HG03108 (cell line): ENCODE measurements at regions not wholly inside any gene's neighbourhood (a gene's known extent, or its start where the extent isn't known, plus 50 kb on each side); places are given as distances from the start of the nearest gene placed in this dataset.
"Not testable (repeated sequence)": the region's sequence is repeated elsewhere in the genome, so short reads cannot be mapped to it uniquely, and the experiment has no call there.

Experiments used
- ATAC-seq: cut with Tn5 transposase; IDR thresholded peaks from one replicate; pipeline ENCODE4 v1.9.1; 2021; ENCODE audit warnings: moderate library complexity; ENCODE audit not compliant: unreplicated experiment

DNA sequence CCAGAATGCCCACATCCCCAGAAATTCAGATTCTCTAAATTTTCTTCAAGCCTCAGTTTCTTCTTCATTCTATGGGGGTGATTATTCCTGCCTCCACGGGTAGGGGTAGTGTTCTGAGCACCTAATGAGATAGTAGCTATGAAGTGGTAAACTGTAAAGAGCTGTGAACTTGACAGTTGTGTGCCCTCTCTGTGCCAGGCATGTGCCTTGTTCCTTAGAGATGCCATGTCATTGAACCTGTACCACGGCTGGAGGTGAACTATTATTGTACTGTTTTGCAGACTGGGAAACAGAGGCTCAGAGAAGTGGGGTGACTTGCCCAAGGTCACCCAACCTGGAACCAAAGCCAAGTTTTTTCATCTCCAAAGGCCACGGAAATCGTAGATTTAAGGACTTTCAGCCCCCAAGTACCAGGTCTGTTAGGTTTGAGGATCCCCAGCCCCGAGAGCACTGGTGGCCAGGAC, 67.7 kb upstream of the SIRPA start:
- ATAC-seq, result no peak

- no peak for ATAC-seq
These were observed 69.2 kb upstream of the SIRPA start for GRCh38 chr20:1825938-1826445.

- no peak for ATAC-seq
These were observed 69.7 kb upstream of the SIRPA start for GRCh38 chr20:1825507-1825906.

GRCh38 chr20:1824834-1825233, 70.4 kb upstream of the SIRPA start:
- ATAC-seq, result no peak

- no peak for ATAC-seq
These were observed 71.0 kb upstream of the SIRPA start for GRCh38 chr20:1824181-1824580.

DNA sequence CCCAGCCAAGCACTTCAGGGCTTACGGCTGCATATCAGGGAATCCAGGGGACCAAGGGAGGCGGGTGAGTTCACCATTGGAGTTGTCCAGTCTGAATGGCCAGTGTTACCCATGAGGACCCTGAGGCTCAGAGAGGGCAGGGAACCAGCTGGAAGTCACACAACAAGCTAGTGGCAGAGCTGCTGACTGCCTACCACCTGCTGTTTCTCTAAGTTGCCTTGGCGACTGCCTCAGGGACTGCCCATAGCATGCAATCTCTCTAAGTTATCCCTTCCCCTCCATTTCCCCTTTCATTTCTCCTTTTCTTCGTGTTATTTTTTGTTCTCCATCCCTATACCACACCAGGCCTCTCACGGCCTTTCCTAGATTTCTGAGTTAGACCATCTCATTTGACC, 71.8 kb upstream of the SIRPA start:
- no peak for ATAC-seq

- ATAC-seq, result no peak
These were observed 72.4 kb upstream of the SIRPA start for GRCh38 chr20:1822564-1823449.

DNA sequence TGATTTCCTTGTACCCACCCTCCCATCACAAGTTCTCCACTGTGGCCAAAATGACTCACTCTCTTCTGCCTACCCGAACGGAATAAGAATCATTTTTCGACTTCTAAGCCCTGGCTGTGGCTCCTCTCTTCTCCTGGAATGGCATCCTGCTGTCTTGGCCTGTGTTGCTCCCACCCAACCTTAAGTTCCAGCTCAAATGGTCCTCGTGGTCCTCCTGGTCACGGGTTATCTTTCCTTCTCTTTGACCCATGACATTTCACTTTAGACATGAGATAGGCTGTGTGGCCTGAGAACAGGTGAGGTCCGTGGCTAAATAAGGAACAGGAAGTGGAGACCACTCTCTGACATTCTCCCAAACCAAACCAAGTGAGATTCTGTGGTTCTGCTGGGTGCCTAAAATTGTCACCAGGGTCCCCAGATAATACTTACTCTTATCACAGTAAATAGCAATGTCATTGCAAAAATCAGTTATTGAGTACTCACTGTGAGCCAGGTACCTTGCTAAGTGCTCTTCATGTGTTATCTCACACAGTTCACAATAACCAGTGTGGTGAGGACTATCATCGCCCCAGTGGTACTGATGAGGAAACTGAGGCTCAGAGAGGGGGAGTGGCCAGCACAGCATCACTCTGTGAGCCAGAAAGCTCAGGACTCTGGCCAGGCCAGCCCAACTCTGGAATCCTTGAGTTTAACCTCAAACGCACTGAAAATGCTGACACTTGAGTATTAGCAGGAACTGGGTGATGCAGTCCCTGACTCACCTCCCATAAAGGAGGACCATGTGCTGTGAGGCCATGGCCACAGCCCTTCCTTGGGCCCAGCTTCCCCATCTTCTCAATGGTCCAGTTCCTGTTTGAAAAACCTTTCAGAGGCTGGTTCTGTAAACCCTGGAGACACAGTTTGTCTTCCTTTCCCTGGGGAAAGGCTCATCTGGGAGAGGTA, 74.8 kb upstream of the SIRPA start:
- no peak for ATAC-seq

- no peak for ATAC-seq
These were observed 75.7 kb upstream of the SIRPA start for GRCh38 chr20:1819311-1820137.

DNA sequence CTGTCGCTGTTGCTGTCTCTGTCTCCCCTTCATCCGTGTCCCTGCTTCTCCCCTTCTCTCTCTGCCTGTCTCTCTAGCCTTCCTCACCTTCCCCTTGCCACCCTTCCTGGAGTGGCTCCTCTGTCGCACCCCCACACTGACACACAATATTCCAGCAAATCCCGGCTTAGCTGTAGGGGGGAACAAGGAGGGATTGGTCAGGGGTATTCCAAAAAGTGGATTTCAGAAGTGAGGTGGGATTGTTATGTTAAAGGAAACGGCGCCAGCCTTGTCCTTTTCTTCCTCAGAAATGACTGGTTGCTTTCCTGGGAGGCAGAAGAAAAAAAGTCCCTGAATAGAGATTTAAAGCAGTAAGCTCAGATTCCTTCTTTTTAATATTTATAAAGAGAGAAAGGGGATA, 76.3 kb upstream of the SIRPA start:
- ATAC-seq, result no peak

GRCh38 chr20:1818247-1818840, 76.9 kb upstream of the SIRPA start:
- ATAC-seq, result no peak

GRCh38 chr20:1817577-1818211, 77.5 kb upstream of the SIRPA start:
- ATAC-seq, result no peak

GRCh38 chr20:1816384-1817381, 78.5 kb upstream of the SIRPA start:
- ATAC-seq, result no peak

- no peak for ATAC-seq
These were observed 79.6 kb upstream of the SIRPA start for GRCh38 chr20:1815502-1816085.

GRCh38 chr20:1814861-1815260, 80.3 kb upstream of the SIRPA start:
- not testable (repeated sequence) for ATAC-seq

DNA sequence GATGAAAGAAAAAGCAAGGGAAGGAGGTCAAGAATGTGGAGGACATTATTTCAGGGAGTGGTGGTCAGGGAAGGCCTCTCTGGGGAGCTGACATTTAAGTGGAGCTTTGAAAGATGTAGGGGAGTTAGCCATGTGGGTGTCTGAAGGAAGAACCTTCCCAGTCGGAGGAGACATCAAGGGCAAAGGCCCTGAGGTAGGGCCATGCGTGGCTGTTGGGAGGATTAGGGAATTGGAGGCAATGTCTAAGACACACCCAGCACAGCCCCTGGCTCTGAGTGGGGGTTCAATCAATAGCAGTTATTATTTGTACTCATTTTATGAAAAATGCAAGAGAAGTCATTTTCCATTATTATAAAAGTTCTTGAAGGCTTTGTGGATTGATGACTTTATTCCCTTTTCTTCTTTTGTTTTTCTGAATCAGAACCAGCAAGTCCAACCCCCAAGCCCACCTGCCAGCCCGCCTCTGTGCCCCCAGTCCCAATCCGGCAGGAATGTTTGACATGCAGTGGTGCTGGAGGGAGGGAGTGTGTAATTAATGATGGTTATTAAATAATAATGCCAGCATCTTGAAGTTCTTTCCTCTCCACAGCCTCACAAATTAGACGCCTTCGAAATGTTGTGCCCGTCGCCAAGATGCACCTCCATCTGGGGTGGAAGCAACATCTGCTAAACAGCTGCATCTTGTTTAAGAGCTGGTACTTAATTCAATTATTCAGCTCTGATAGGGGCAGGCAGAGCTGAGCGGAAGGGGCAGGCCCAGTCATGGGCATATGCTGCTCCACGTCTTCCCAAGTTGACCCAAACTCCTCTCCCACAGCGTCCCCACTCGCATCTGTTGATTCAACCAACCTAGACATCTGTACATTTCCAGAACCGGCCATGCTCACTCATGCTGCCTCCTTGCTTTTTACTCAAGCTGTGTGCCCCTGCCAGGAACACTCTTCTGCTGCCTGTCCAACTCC, 81.3 kb upstream of the SIRPA start:
- ATAC-seq, result no peak

DNA sequence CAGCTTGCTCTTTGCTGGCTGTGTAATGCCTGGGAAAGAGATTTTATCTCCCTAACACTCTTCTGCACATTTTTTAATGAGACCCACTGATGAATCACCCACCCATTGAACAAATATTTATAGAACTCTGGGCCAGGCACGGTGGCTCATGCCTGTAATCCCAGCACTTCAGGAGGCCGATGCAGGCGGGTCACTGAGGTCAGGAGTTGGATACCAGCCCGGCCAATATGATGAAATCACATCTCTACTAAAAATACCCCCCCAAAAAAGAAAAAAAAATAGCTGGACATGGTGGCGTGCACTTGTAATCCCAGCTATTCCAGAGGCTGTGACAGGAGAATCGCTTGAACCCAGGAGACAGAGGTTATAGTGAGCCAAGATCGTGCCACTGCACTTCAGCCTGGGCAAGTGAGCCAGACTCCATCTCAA, 82.1 kb upstream of the SIRPA start:
- no peak for ATAC-seq
